Loucy (cell line): ENCODE measurements at regions not wholly inside any gene's neighbourhood (a gene's known extent, or its start where the extent isn't known, plus 50 kb on each side); places are given as distances from the start of the nearest gene placed in this dataset.

ENCODE experiments used
- EZH2phosphoT487 ChIP-seq: fragments of 200-600 bp; IDR thresholded peaks from 2 replicates; pipeline ENCODE4 v1.6.1; 2018; ENCODE audit warnings: antibody characterized with exemption, mild to moderate bottlenecking, moderate library complexity, borderline replicate concordance
- TF ChIP-seq, protein P1 (sequence below): fragments of 200-600 bp; sonication (generic); conservative IDR thresholded peaks from 2 replicates; pipeline ENCODE4 v1.5.1; 2014; ENCODE audit warnings: mild to moderate bottlenecking, antibody characterized with exemption, low read length

- TF ChIP-seq, protein P1, sequence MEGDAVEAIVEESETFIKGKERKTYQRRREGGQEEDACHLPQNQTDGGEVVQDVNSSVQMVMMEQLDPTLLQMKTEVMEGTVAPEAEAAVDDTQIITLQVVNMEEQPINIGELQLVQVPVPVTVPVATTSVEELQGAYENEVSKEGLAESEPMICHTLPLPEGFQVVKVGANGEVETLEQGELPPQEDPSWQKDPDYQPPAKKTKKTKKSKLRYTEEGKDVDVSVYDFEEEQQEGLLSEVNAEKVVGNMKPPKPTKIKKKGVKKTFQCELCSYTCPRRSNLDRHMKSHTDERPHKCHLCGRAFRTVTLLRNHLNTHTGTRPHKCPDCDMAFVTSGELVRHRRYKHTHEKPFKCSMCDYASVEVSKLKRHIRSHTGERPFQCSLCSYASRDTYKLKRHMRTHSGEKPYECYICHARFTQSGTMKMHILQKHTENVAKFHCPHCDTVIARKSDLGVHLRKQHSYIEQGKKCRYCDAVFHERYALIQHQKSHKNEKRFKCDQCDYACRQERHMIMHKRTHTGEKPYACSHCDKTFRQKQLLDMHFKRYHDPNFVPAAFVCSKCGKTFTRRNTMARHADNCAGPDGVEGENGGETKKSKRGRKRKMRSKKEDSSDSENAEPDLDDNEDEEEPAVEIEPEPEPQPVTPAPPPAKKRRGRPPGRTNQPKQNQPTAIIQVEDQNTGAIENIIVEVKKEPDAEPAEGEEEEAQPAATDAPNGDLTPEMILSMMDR = no peak
- no peak for TF ChIP-seq EZH2phosphoT487
Observed at GRCh38 chr7:3235322-3235721, 65.7 kb upstream of the SDK1 start.
